ENCODE measurements at regions not wholly inside any gene's neighbourhood (a gene's known extent, or its start where the extent isn't known, plus 50 kb on each side); places are given as distances from the start of the nearest gene placed in this dataset.

- H3K4me2 ChIP-seq (ENCODE audit: low read depth, low read length), result no peak overlapping the region
- 23% methylated on average over 2 of the region's 2 CpGs for WGBS (ENCODE audit: low lambda C conversion rate)
Measured at GRCh38 chr2:65876114-65876513, 443.7 kb upstream of the SPRED2 start.

GRCh38 chr2:65870826-65871225 is 438.4 kb upstream of the SPRED2 start:
- H3K4me3 ChIP-seq (replicated peaks in 1 of 3; ENCODE audit: insufficient read depth in 1 of 3, low read depth in 2 of 3, low read length in 3 of 3), result no peak overlapping the region
- no peak overlapping the region for H3K9ac ChIP-seq (ENCODE audit: insufficient read depth, low read depth, low read length)
- H3K27me3 ChIP-seq (ENCODE audit: control insufficient read depth in 1 of 2, insufficient read depth in 2 of 2, low read length in 2 of 2), result peaks cover 0 to 18% of the 10 kb centered on the region in 2 experiments; a peak in 2 of 5 replicates
- intact Hi-C loops (cut with micrococcal nuclease; ENCODE audit: unreplicated experiment) (no loop called here), in situ Hi-C loops (cut with HindIII; ENCODE audit: extremely low pct_ligation_motif_present, low pct_unique_long_range_greater_than_20kb) (no loop called here)
- no peak for DNase-seq (ENCODE audit: low spot score)
- no TSS peak for BruUV-seq (replicated peaks)
- H4K20me1 ChIP-seq (ENCODE audit: insufficient read depth, low read length), result no peaks in the 10 kb centered on the region
- no peaks in the 10 kb centered on the region for H3K36me3 ChIP-seq (replicated peaks in 1 of 2; ENCODE audit: control insufficient read depth in 1 of 2, insufficient read depth in 2 of 2, low read length in 2 of 2)
- no peaks in the 10 kb centered on the region for H3K9me3 ChIP-seq (ENCODE audit: low read length)
- CTCF ChIA-PET (ENCODE audit: low intra/inter-chr PET ratio, low total read pairs), result no interaction called here
- no peaks in the 10 kb centered on the region for H3K79me2 ChIP-seq (ENCODE audit: insufficient read depth, low read length)
- WGBS (ENCODE audit: low lambda C conversion rate), result 32% methylated on average over 2 of the region's 2 CpGs
- H3K4me2 ChIP-seq (ENCODE audit: low read depth, low read length), result no peak overlapping the region
- FAIRE-seq, result no peak
- H3K27ac ChIP-seq (ENCODE audit: extremely low read length, insufficient read depth, low read length), result no peak overlapping the region
- no peak overlapping the region for H2AFZ ChIP-seq (ENCODE audit: low read length)
- POLR2A ChIA-PET, result no interaction called here
- H3K4me1 ChIP-seq (ENCODE audit: insufficient read depth, low read length), result no peaks in the 10 kb centered on the region
- ATAC-seq, result no peak
- TF ChIP-seq SOX6 (IDR thresholded peaks at IDR 0.05), result no peak
- TF ChIP-seq SOX6 (CRISPR knock-in tag; IDR thresholded peaks at IDR 0.05), result no peak
- TF ChIP-seq GLI4 (CRISPR knock-in tag; IDR thresholded peaks at IDR 0.05; ENCODE audit: borderline replicate concordance), result no peak
- TF ChIP-seq ZNF446 (CRISPR knock-in tag; IDR thresholded peaks at IDR 0.05), result no peak
- TF ChIP-seq ZNF781 (CRISPR knock-in tag; IDR thresholded peaks at IDR 0.05; ENCODE audit: borderline replicate concordance, not compliant biosample characterization), result no peak
- TF ChIP-seq ZNF766 (CRISPR knock-in tag; IDR thresholded peaks at IDR 0.05; ENCODE audit: borderline replicate concordance), result no peak
- TF ChIP-seq ELK4 (CRISPR knock-in tag; IDR thresholded peaks at IDR 0.05; ENCODE audit: borderline replicate concordance), result no peak
- no peak for TF ChIP-seq ZNF747 (CRISPR knock-in tag; IDR thresholded peaks at IDR 0.05; ENCODE audit: borderline replicate concordance)
- no peak for TF ChIP-seq ZNF639 (CRISPR knock-in tag; conservative IDR thresholded peaks at IDR 0.05)
- TF ChIP-seq KAT8 (CRISPR knock-in tag; IDR thresholded peaks at IDR 0.05), result no peak
- TF ChIP-seq ZNF557 (CRISPR knock-in tag; IDR thresholded peaks at IDR 0.05), result no peak
- no peak for TF ChIP-seq PAWR (CRISPR knock-in tag; IDR thresholded peaks at IDR 0.05; ENCODE audit: borderline replicate concordance)

More at GRCh38 chr2:65876114-65876513, 443.7 kb upstream of the SPRED2 start:
- no peak overlapping the region for H3K9ac ChIP-seq (ENCODE audit: insufficient read depth, low read depth, low read length)
- TF ChIP-seq ZNF441 (CRISPR knock-in tag; IDR thresholded peaks at IDR 0.05; ENCODE audit: borderline replicate concordance) (no peak), ZBTB46 (CRISPR knock-in tag; IDR thresholded peaks at IDR 0.05; ENCODE audit: borderline replicate concordance) (no peak), JARID2 (CRISPR knock-in tag; IDR thresholded peaks at IDR 0.05; ENCODE audit: insufficient replicate concordance) (no peak)
- H3K27me3 ChIP-seq (ENCODE audit: control insufficient read depth in 1 of 2, insufficient read depth in 2 of 2, low read length in 2 of 2), result no peaks in the 10 kb centered on the region
- no peak overlapping the region for H3K27ac ChIP-seq (ENCODE audit: extremely low read length, insufficient read depth, low read length)
- intact Hi-C loops (cut with micrococcal nuclease; ENCODE audit: unreplicated experiment), result no loop called here
- FAIRE-seq (no peak), DNase-seq (ENCODE audit: low spot score) (no peak), ATAC-seq (no peak)
- no peaks in the 10 kb centered on the region for H3K36me3 ChIP-seq (replicated peaks in 1 of 2; ENCODE audit: control insufficient read depth in 1 of 2, insufficient read depth in 2 of 2, low read length in 2 of 2)
- BruUV-seq (replicated peaks), result no TSS peak
- in situ Hi-C loops (cut with HindIII; ENCODE audit: extremely low pct_ligation_motif_present, low pct_unique_long_range_greater_than_20kb), result no loop called here
- H3K4me3 ChIP-seq (replicated peaks in 1 of 3; ENCODE audit: insufficient read depth in 1 of 3, low read depth in 2 of 3, low read length in 3 of 3), result no peak overlapping the region
- no peaks in the 10 kb centered on the region for H3K4me1 ChIP-seq (ENCODE audit: insufficient read depth, low read length)
- H4K20me1 ChIP-seq (ENCODE audit: insufficient read depth, low read length), result no peaks in the 10 kb centered on the region
- ChIA-PET CTCF (ENCODE audit: low intra/inter-chr PET ratio, low total read pairs) (no interaction called here), POLR2A (no interaction called here)
- H3K9me3 ChIP-seq (ENCODE audit: low read length), result no peaks in the 10 kb centered on the region
- H2AFZ ChIP-seq (ENCODE audit: low read length), result no peak overlapping the region
- no peaks in the 10 kb centered on the region for H3K79me2 ChIP-seq (ENCODE audit: insufficient read depth, low read length)
